Fibroblast of pulmonary artery (primary cell): ENCODE measurements at regions not wholly inside any gene's neighbourhood (a gene's known extent, or its start where the extent isn't known, plus 50 kb on each side); places are given as distances from the start of the nearest gene placed in this dataset.
A peak's percentile ranks its signal among the peaks of the same experiment; 100 is the strongest.

Source experiments
- DNase-seq: peaks from one replicate; pipeline ENCODE4 v3.0.0-alpha.2; 2010; ENCODE audit warnings: low read depth
- H3K4me3 ChIP-seq: replicated peaks from 2 replicates; pipeline ENCODE4 v1.5.1; 2011; ENCODE audit warnings: low read depth, mild to moderate bottlenecking, control low read depth, low read length, moderate library complexity
- CTCF ChIP-seq: IDR thresholded peaks from 2 replicates; pipeline ENCODE4 v1.5.1; 2011; ENCODE audit warnings: mild to moderate bottlenecking, control low read depth, low read length, inconsistent platforms; ENCODE audit errors: missing control alignments

GRCh38 chr9:111149018-111149759, 110.9 kb upstream of the LPAR1 start:
- no peak overlapping the region for H3K4me3 ChIP-seq
- peak; percentile 16 for TF ChIP-seq CTCF
- peak; percentile 8 for DNase-seq

GRCh38 chr9:111148052-111149017, 110.1 kb upstream of the LPAR1 start:
- peak; percentile 44 for DNase-seq
- no peak overlapping the region for H3K4me3 ChIP-seq
- TF ChIP-seq CTCF: no peak

GRCh38 chr9:111147041-111147440, 108.8 kb upstream of the LPAR1 start:
- no peak for TF ChIP-seq CTCF

GRCh38 chr9:111144741-111145140, 106.5 kb upstream of the LPAR1 start:
- no peak for DNase-seq
- TF ChIP-seq CTCF: no peak
- H3K4me3 ChIP-seq: no peak overlapping the region

More at GRCh38 chr9:111147041-111147440, 108.8 kb upstream of the LPAR1 start:
- no peak for DNase-seq
- no peak overlapping the region for H3K4me3 ChIP-seq

- H3K4me3 ChIP-seq: no peak overlapping the region
- DNase-seq: no peak
- no peak for TF ChIP-seq CTCF
Observed at GRCh38 chr9:111136180-111136579, 97.9 kb upstream of the LPAR1 start.

GRCh38 chr9:111131211-111131610, 92.9 kb upstream of the LPAR1 start:
- DNase-seq: no peak
- no peak overlapping the region for H3K4me3 ChIP-seq
- TF ChIP-seq CTCF: no peak
